ENCODE measurements at regions not wholly inside any gene's neighbourhood (a gene's known extent, or its start where the extent isn't known, plus 50 kb on each side); places are given as distances from the start of the nearest gene placed in this dataset.
A peak's percentile ranks its signal among the peaks of the same experiment; 100 is the strongest.

- no peak for DNase-seq
These were observed 222.5 kb upstream of the PRPS1L1 start for GRCh38 chr7:18250133-18250532.

GRCh38 chr7:18257711-18258110 is 230.1 kb upstream of the PRPS1L1 start:
- DNase-seq, result no peak

GRCh38 chr7:18262058-18262457 is 233.5 kb upstream of the HDAC9 start:
- DNase-seq, result peak in 2 of 4 experiments; percentile 18 to 22

- no peak for DNase-seq
These were observed 229.8 kb upstream of the HDAC9 start for GRCh38 chr7:18265611-18266281.

GRCh38 chr7:18268571-18268970 is 227.0 kb upstream of the HDAC9 start:
- no peak for DNase-seq

- no peak for DNase-seq
These were observed 219.2 kb upstream of the HDAC9 start for GRCh38 chr7:18276380-18276779.

GRCh38 chr7:18278316-18278715 is 217.2 kb upstream of the HDAC9 start:
- DNase-seq, result peak in 2 of 4 experiments; percentile 8 to 29

GRCh38 chr7:18283045-18283444 is 212.5 kb upstream of the HDAC9 start:
- DNase-seq, result no peak

GRCh38 chr7:18287482-18287881 is 208.1 kb upstream of the HDAC9 start:
- DNase-seq, result no peak

- DNase-seq, result peak in 2 of 4 experiments; percentile 24 to 49
These were observed 207.1 kb upstream of the HDAC9 start for GRCh38 chr7:18288322-18289037.

GRCh38 chr7:18289788-18290187 is 205.8 kb upstream of the HDAC9 start:
- peak in 1 of 4 experiments; percentile 18 for DNase-seq

GRCh38 chr7:18290223-18290622 is 205.3 kb upstream of the HDAC9 start:
- DNase-seq, result peak in 3 of 4 experiments; percentile 13 to 52 (median 31)

GRCh38 chr7:18290865-18291264 is 204.7 kb upstream of the HDAC9 start:
- peak in 2 of 4 experiments; percentile 21 to 28 for DNase-seq

- DNase-seq, result no peak
These were observed 203.0 kb upstream of the HDAC9 start for GRCh38 chr7:18292584-18292983.

- no peak for DNase-seq
These were observed 201.8 kb upstream of the HDAC9 start for GRCh38 chr7:18293759-18294158.

GRCh38 chr7:18294411-18294810 is 201.1 kb upstream of the HDAC9 start:
- DNase-seq, result peak; percentile 26 to 72 (median 50)

GRCh38 chr7:18295781-18296423 is 199.6 kb upstream of the HDAC9 start:
- DNase-seq, result peak in 3 of 4 experiments; percentile 24 to 66 (median 51)

- peak in 2 of 4 experiments; percentile 52 to 62 for DNase-seq
These were observed 193.5 kb upstream of the HDAC9 start for GRCh38 chr7:18302097-18302496.

GRCh38 chr7:18305866-18306265 is 189.7 kb upstream of the HDAC9 start:
- DNase-seq, result no peak

GRCh38 chr7:18306696-18307095 is 188.9 kb upstream of the HDAC9 start:
- no peak for DNase-seq

GRCh38 chr7:18308938-18309337 is 186.6 kb upstream of the HDAC9 start:
- DNase-seq, result no peak

- DNase-seq, result no peak
These were observed 183.1 kb upstream of the HDAC9 start for GRCh38 chr7:18312482-18312881.

GRCh38 chr7:18313965-18314364 is 181.6 kb upstream of the HDAC9 start:
- DNase-seq, result no peak

GRCh38 chr7:18315241-18315640 is 180.3 kb upstream of the HDAC9 start:
- no peak for DNase-seq
